PC-9 (cell line): ENCODE measurements at regions not wholly inside any gene's neighbourhood (a gene's known extent, or its start where the extent isn't known, plus 50 kb on each side); places are given as distances from the start of the nearest gene placed in this dataset.
A peak's percentile ranks its signal among the peaks of the same experiment; 100 is the strongest.

Experiments
- BruUV-seq: library from RNA; stranded (reverse); fragments of 400-500 nt; replicated peaks from 2 replicates; lab custom pipeline; 2021; lab: Mats Ljungman, UMichigan
- CTCF ChIA-PET: fragments of 300-600 bp; sonication (Branson Sonifier 250); formaldehyde crosslinking; loops from one replicate; lab custom pipeline; 2022; ENCODE audit warnings: antibody characterized with exemption; lab: Charles Lee
- POLR2A ChIA-PET: fragments of 300-600 bp; sonication (Branson Sonifier 250); formaldehyde crosslinking; loops from one replicate; lab custom pipeline; 2022; ENCODE audit warnings: antibody characterized with exemption; ENCODE audit not compliant: unreplicated experiment; lab: Charles Lee
- DNase-seq, 2 experiments: peaks; one replicate each; pipeline versions ENCODE4 v3.0.0 to v3.0.0-alpha.2; 2015 to 2022; ENCODE audit warnings: mixed read lengths in 1 of 2
- H2AFZ ChIP-seq: fragments of 200-600 bp; sonication (generic); 2 replicates; pipeline ENCODE4 v1.8.1; 2017; ENCODE audit warnings: antibody characterized with exemption
- H3F3A ChIP-seq: fragments of 200-600 bp; sonication (generic); 2 replicates; pipeline ENCODE4 v1.8.1; 2017; ENCODE audit warnings: antibody characterized with exemption, mild to moderate bottlenecking, low read depth; ENCODE audit not compliant: insufficient read depth
- H3K27ac ChIP-seq: fragments of 200-600 bp; sonication (generic); 2 replicates; pipeline ENCODE4 v1.6.1; 2016; ENCODE audit warnings: mixed run types
- H3K27me3 ChIP-seq: fragments of 200-600 bp; sonication (generic); 2 replicates; pipeline ENCODE4 v1.6.1; 2016; ENCODE audit warnings: low read depth, mixed run types; ENCODE audit not compliant: insufficient read depth
- H3K36me3 ChIP-seq: fragments of 200-600 bp; sonication (generic); 2 replicates; pipeline ENCODE4 v1.6.1; 2016; ENCODE audit warnings: low read depth, mixed run types
- H3K4me1 ChIP-seq: fragments of 200-600 bp; sonication (generic); replicated peaks from 2 replicates; pipeline ENCODE4 v1.6.1; 2016; ENCODE audit warnings: mixed run types; ENCODE audit not compliant: insufficient read depth
- H3K4me2 ChIP-seq: fragments of 200-600 bp; sonication (generic); 2 replicates; pipeline ENCODE4 v1.6.1; 2017; ENCODE audit warnings: mixed run types
- H3K4me3 ChIP-seq: fragments of 200-600 bp; sonication (generic); 2 replicates; pipeline ENCODE4 v1.6.1; 2016; ENCODE audit warnings: mixed run types
- H3K79me2 ChIP-seq: fragments of 200-600 bp; sonication (generic); 2 replicates; pipeline ENCODE4 v1.6.1; 2017; ENCODE audit warnings: low read depth, mixed run types
- H3K9me2 ChIP-seq: fragments of 200-600 bp; sonication (generic); 2 replicates; pipeline ENCODE4 v1.8.1; 2017; ENCODE audit warnings: mild to moderate bottlenecking; ENCODE audit not compliant: insufficient read depth
- H3K9me3 ChIP-seq: fragments of 200-600 bp; sonication (generic); 2 replicates; pipeline ENCODE4 v1.8.1; 2016; ENCODE audit warnings: low read depth; ENCODE audit not compliant: insufficient read depth
- H4K20me1 ChIP-seq: fragments of 200-600 bp; sonication (generic); 2 replicates; pipeline ENCODE4 v1.8.1; 2017; ENCODE audit not compliant: insufficient read depth
- CTCF ChIP-seq: fragments of 200-600 bp; sonication (generic); conservative IDR thresholded peaks from 2 replicates; pipeline ENCODE4 v1.6.1; 2017; ENCODE audit warnings: mixed run types, antibody characterized with exemption, mild to moderate bottlenecking, moderate library complexity
- EZH2 ChIP-seq: fragments of 200-600 bp; sonication (generic); IDR thresholded peaks from 2 replicates; pipeline ENCODE4 v1.8.0; 2017; ENCODE audit warnings: antibody characterized with exemption, low read depth
- intact Hi-C: fragments of 100-400 bp; cut with micrococcal nuclease; formaldehyde crosslinking; loops from one replicate; pipeline ENCODE4 v1.10.0; 2022; ENCODE audit not compliant: unreplicated experiment

GRCh38 chr2:220125551-220125950, 498.1 kb downstream of the SLC4A3 start:
- Histone ChIP-seq H3K4me3 (no peak overlapping the region), H3K27ac (no peak overlapping the region), H3K4me2 (no peak overlapping the region), H3F3A (peaks cover 14% of the 10 kb centered on the region), H3K9me2 (no peaks in the 10 kb centered on the region), H3K4me1 (peaks cover 15% of the 10 kb centered on the region), H4K20me1 (no peaks in the 10 kb centered on the region), H3K36me3 (no peaks in the 10 kb centered on the region), H3K79me2 (no peaks in the 10 kb centered on the region), H3K27me3 (no peaks in the 10 kb centered on the region), H3K9me3 (no peaks in the 10 kb centered on the region), H2AFZ (no peak overlapping the region)
- no TSS peak for BruUV-seq
- intact Hi-C loops: no loop called here
- POLR2A ChIA-PET: no interaction called here
- CTCF ChIA-PET: no interaction called here
- TF ChIP-seq EZH2 (no peak), CTCF (no peak)
- DNase-seq: no peak

- Histone ChIP-seq H3F3A (peaks cover 14% of the 10 kb centered on the region), H3K4me2 (peak overlapping the region; percentile 53), H4K20me1 (no peaks in the 10 kb centered on the region), H2AFZ (peak overlapping the region; percentile 46; the same call in 1 of the 2 replicates), H3K36me3 (no peaks in the 10 kb centered on the region), H3K9me3 (no peaks in the 10 kb centered on the region), H3K27me3 (no peaks in the 10 kb centered on the region), H3K79me2 (no peaks in the 10 kb centered on the region), H3K9me2 (no peaks in the 10 kb centered on the region), H3K4me1 (peaks cover 15% of the 10 kb centered on the region), H3K4me3 (no peak overlapping the region), H3K27ac (peak overlapping the region; percentile 57)
- BruUV-seq: no TSS peak
- ChIA-PET CTCF (interaction anchor here (0.6 to 0.8 kb wide), 2 partner anchors 47 to 159 kb away, joined by 3 to 6 read pairs; no protein-coding TSS in a partner anchor), POLR2A (interaction anchor here (0.6 kb wide), 1 partner anchor 1232 kb away, joined by 4 read pairs; no protein-coding TSS in a partner anchor)
- TF ChIP-seq EZH2 (no peak), CTCF (no peak)
- DNase-seq: peak; percentile 15 to 83
- intact Hi-C loops: no loop called here
Observed at GRCh38 chr2:220127311-220127710, 499.9 kb downstream of the SLC4A3 start.

GRCh38 chr2:220127876-220128275, 500.4 kb downstream of the SLC4A3 start:
- no peaks in the 10 kb centered on the region for H3K79me2 ChIP-seq
- H3K9me2 ChIP-seq: no peaks in the 10 kb centered on the region
- no peak overlapping the region for H3K4me3 ChIP-seq
- no peak for DNase-seq
- H4K20me1 ChIP-seq: no peaks in the 10 kb centered on the region
- intact Hi-C loops: no loop called here
- no peaks in the 10 kb centered on the region for H3K27me3 ChIP-seq
- H3F3A ChIP-seq: peaks cover 14% of the 10 kb centered on the region
- H3K4me1 ChIP-seq: peaks cover 15% of the 10 kb centered on the region
- BruUV-seq: no TSS peak
- H3K36me3 ChIP-seq: no peaks in the 10 kb centered on the region
- no peak overlapping the region; the same call in 1 of the 2 replicates for H2AFZ ChIP-seq
- ChIA-PET CTCF (interaction anchor here (0.6 kb wide), 1 partner anchor 47 kb away, joined by 6 read pairs; no protein-coding TSS in a partner anchor), POLR2A (interaction anchor here (0.6 kb wide), 1 partner anchor 1232 kb away, joined by 4 read pairs; no protein-coding TSS in a partner anchor)
- peak overlapping the region; percentile 57 for H3K27ac ChIP-seq
- H3K9me3 ChIP-seq: no peaks in the 10 kb centered on the region
- peak overlapping the region; percentile 53 for H3K4me2 ChIP-seq
- TF ChIP-seq EZH2 (no peak), CTCF (no peak)
